HepG2 (cell line): ENCODE measurements at regions not wholly inside any gene's neighbourhood (a gene's known extent, or its start where the extent isn't known, plus 50 kb on each side); places are given as distances from the start of the nearest gene placed in this dataset.

ENCODE experiments used
- ATAC-seq: fragments of 200-7000 bp; cut with Tn5 transposase; 3 replicates; pipeline ENCODE4 v1.9.1; 2020; ENCODE audit warnings: mild to moderate bottlenecking, moderate library complexity
- BruUV-seq: library from RNA; stranded (reverse); fragments of 400-500 nt; replicated peaks from 2 replicates; lab custom pipeline; 2021; lab: Mats Ljungman, UMichigan
- CTCF ChIA-PET: fragments of 300-600 bp; formaldehyde crosslinking; extraction: SDS; loops from one replicate; lab custom pipeline; 2021; ENCODE audit warnings: low total read pairs, inconsistent platforms, low intra/inter-chr PET ratio; lab: Yijun Ruan, JAX
- POLR2A ChIA-PET: fragments of 350-600 bp; sonication (Branson Sonifier 250); formaldehyde crosslinking; loops from one replicate; lab custom pipeline; 2020; ENCODE audit warnings: antibody characterized with exemption, inconsistent platforms; lab: Yijun Ruan, JAX
- DNase-seq: peaks from one replicate; pipeline ENCODE4 v3.0.0-alpha.2; 2015; ENCODE audit warnings: low spot score
- FAIRE-seq: peaks from 3 replicates; lab custom pipeline; 2011; peaks lifted over from hg19 to GRCh38; lab: Jason Lieb, UNC
- H2AFZ ChIP-seq: one replicate; pipeline ENCODE4 v1.6.1; 2011; ENCODE audit warnings: low read length, inconsistent platforms
- H3K27ac ChIP-seq: fragments of 300-600 bp; 3 replicates; pipeline ENCODE4 v1.8.0; 2011; ENCODE audit warnings: mixed run types, mild to moderate bottlenecking, mixed read lengths, low read length, inconsistent platforms; ENCODE audit not compliant: insufficient read depth; ENCODE audit errors: extremely low read length
- H3K27me3 ChIP-seq, 2 experiments: fragments of 200-600 bp in 1 of 2; 2 replicates in 1 of 2; 3 replicates in 1 of 2; pipeline versions ENCODE4 v1.6.0 to v1.8.0; 2011; ENCODE audit warnings: low read length in 2 of 2, mild to moderate bottlenecking in 2 of 2, moderate library complexity in 2 of 2, inconsistent platforms in 1 of 2; ENCODE audit not compliant: insufficient read depth in 2 of 2, control insufficient read depth in 1 of 2
- H3K36me3 ChIP-seq, 2 experiments: fragments of 200-600 bp in 1 of 2; replicated peaks in 1 of 2; 2 replicates in 1 of 2; 3 replicates in 1 of 2; pipeline versions ENCODE4 v1.5.1 to v1.8.0; 2011; ENCODE audit warnings: low read length in 2 of 2, inconsistent platforms in 1 of 2; ENCODE audit not compliant: insufficient read depth in 2 of 2, control insufficient read depth in 1 of 2
- H3K4me1 ChIP-seq: 2 replicates; pipeline ENCODE4 v1.5.1; 2012; ENCODE audit warnings: low read length, inconsistent platforms; ENCODE audit not compliant: insufficient read depth
- H3K4me2 ChIP-seq: 2 replicates; pipeline ENCODE4 v1.6.0; 2011; ENCODE audit warnings: low read depth, low read length, inconsistent platforms
- H3K4me3 ChIP-seq, 3 experiments: fragments of 200-600 bp in 1 of 3; sonication (generic), shearing (Covaris generic) in 1 of 3; replicated peaks in 1 of 3; 2 replicates each; pipeline ENCODE4 v1.5.1; 2011 to 2016; ENCODE audit warnings: low read length in 3 of 3, inconsistent platforms in 2 of 3, low read depth in 2 of 3, mild to moderate bottlenecking in 2 of 3, control low read depth in 1 of 3, mixed read lengths in 1 of 3; ENCODE audit not compliant: insufficient read depth in 1 of 3
- H3K79me2 ChIP-seq: one replicate; pipeline ENCODE4 v1.6.1; 2011; ENCODE audit warnings: low read length, inconsistent platforms; ENCODE audit not compliant: insufficient read depth
- H3K9ac ChIP-seq: 2 replicates; pipeline ENCODE4 v1.6.0; 2011; ENCODE audit warnings: mild to moderate bottlenecking, low read depth, low read length, inconsistent platforms; ENCODE audit not compliant: insufficient read depth
- H3K9me3 ChIP-seq: 2 replicates; pipeline ENCODE4 v1.5.1; 2012; ENCODE audit warnings: mild to moderate bottlenecking, low read length
- H4K20me1 ChIP-seq: 2 replicates; pipeline ENCODE4 v1.6.0; 2011; ENCODE audit warnings: inconsistent platforms, mild to moderate bottlenecking, low read length, moderate library complexity; ENCODE audit not compliant: insufficient read depth
- HMG20B ChIP-seq: conservative IDR thresholded peaks from 2 replicates; pipeline ENCODE4 v1.6.1; 2016; ENCODE audit warnings: missing genetic modification reagents, missing compliant biosample characterization
- IRX3 ChIP-seq: sonication (generic); formaldehyde crosslinking; IDR thresholded peaks from 2 replicates; pipeline ENCODE4 v1.8.1; 2023; ENCODE audit warnings: mild to moderate bottlenecking, low read depth, missing genetic modification reagents, borderline replicate concordance
- KAT8 ChIP-seq: IDR thresholded peaks from 2 replicates; pipeline ENCODE4 v1.6.1; 2016; ENCODE audit warnings: missing genetic modification reagents, missing compliant biosample characterization
- KLF16 ChIP-seq, 2 experiments: sonication (generic) in 1 of 2; formaldehyde crosslinking in 1 of 2; IDR thresholded peaks; 2 replicates each; pipeline versions ENCODE4 v1.6.1 to v1.8.0; 2016 to 2023; ENCODE audit warnings: missing genetic modification reagents in 2 of 2, missing compliant biosample characterization in 1 of 2
- MAFK ChIP-seq, 2 experiments: IDR thresholded peaks in 1 of 2; conservative IDR thresholded peaks in 1 of 2; 2 replicates each; pipeline ENCODE4 v1.6.1; 2011; ENCODE audit warnings: improper control_type of control experiment in 2 of 2, low read length in 2 of 2
- MATR3 ChIP-seq: sonication (generic); formaldehyde crosslinking; IDR thresholded peaks from 2 replicates; pipeline ENCODE4 v1.4.0; 2020; ENCODE audit warnings: missing genetic modification reagents
- POGK ChIP-seq: sonication (generic); formaldehyde crosslinking; conservative IDR thresholded peaks from 2 replicates; pipeline ENCODE4 v1.8.0; 2022; ENCODE audit warnings: mild to moderate bottlenecking, moderate library complexity, missing genetic modification reagents
- ZNF460 ChIP-seq: sonication (generic); formaldehyde crosslinking; IDR thresholded peaks from 2 replicates; pipeline ENCODE4 v1.5.1; 2020; ENCODE audit warnings: missing genetic modification reagents, mild to moderate bottlenecking, borderline replicate concordance
- ZNF574 ChIP-seq: sonication (generic); formaldehyde crosslinking; IDR thresholded peaks from 2 replicates; pipeline ENCODE4 v1.4.0; 2020; ENCODE audit warnings: missing genetic modification reagents
- ZUFSP ChIP-seq: sonication (generic); formaldehyde crosslinking; IDR thresholded peaks from 2 replicates; pipeline ENCODE4 v1.9.0; 2021; ENCODE audit warnings: missing genetic modification reagents, mild to moderate bottlenecking, borderline replicate concordance
- WGBS: methylation state at CpG from one replicate; pipeline ENCODE4 v1.1.6; 2017; ENCODE audit warnings: low lambda C conversion rate; 5-methylcytosine and 5-hydroxymethylcytosine counted together
- in situ Hi-C: cut with HindIII; loops from 2 replicates; pipeline ENCODE4 v1.10.0; 2017; ENCODE audit warnings: low pct_unique_long_range_greater_than_20kb; ENCODE audit not compliant: extremely low pct_ligation_motif_present
- intact Hi-C: fragments of 100-400 bp; cut with micrococcal nuclease; formaldehyde crosslinking; loops from one replicate; pipeline ENCODE4 v1.10.0; 2022; ENCODE audit not compliant: unreplicated experiment

GRCh38 chr5:12384005-12384404 lies 479.8 kb upstream of the CTNND2 start:
- Histone ChIP-seq H3K27me3 (no peaks in the 10 kb centered on the region; a peak in 1 of 5 replicates), H3K4me1 (no peaks in the 10 kb centered on the region), H2AFZ (no peak overlapping the region), H3K4me3 (no peak overlapping the region), H3K79me2 (no peaks in the 10 kb centered on the region), H3K36me3 (no peaks in the 10 kb centered on the region), H4K20me1 (no peaks in the 10 kb centered on the region), H3K27ac (no peak overlapping the region), H3K9ac (no peak overlapping the region), H3K4me2 (no peak overlapping the region), H3K9me3 (peaks cover 90% of the 10 kb centered on the region)
- ChIA-PET CTCF (no interaction called here), POLR2A (no interaction called here)
- in situ Hi-C loops (no loop called here), intact Hi-C loops (no loop called here)
- no peak for TF ChIP-seq HMG20B
- no peak for TF ChIP-seq KAT8
- WGBS, result 2% methylated on average over 4 of the region's 5 CpGs
- DNase-seq (no peak), ATAC-seq (no peak), FAIRE-seq (no peak)
- BruUV-seq, result no TSS peak

GRCh38 chr5:12367973-12368372 lies 463.7 kb upstream of the CTNND2 start:
- Histone ChIP-seq H3K27ac (no peak overlapping the region), H3K9me3 (peaks cover 65% of the 10 kb centered on the region), H2AFZ (no peak overlapping the region), H3K36me3 (no peaks in the 10 kb centered on the region), H3K79me2 (no peaks in the 10 kb centered on the region), H4K20me1 (no peaks in the 10 kb centered on the region), H3K4me1 (no peaks in the 10 kb centered on the region), H3K27me3 (no peaks in the 10 kb centered on the region), H3K4me2 (no peak overlapping the region), H3K9ac (no peak overlapping the region), H3K4me3 (no peak overlapping the region)
- intact Hi-C loops, result no loop called here
- ChIA-PET CTCF (no interaction called here), POLR2A (no interaction called here)
- no peak for ATAC-seq
- no peak for FAIRE-seq
- BruUV-seq, result no TSS peak
- WGBS, result 0% methylated on average over 4 of the region's 4 CpGs
- in situ Hi-C loops, result no loop called here
- no peak for DNase-seq
- TF ChIP-seq KLF16 (CRISPR knock-in tag; IDR thresholded peaks at IDR 0.05) (no peak), POGK (no peak), MATR3 (no peak), ZNF574 (CRISPR knock-in tag) (no peak), IRX3 (CRISPR knock-in tag) (no peak), ZNF460 (CRISPR knock-in tag) (no peak), ZUFSP (CRISPR knock-in tag) (no peak), MAFK (conservative IDR thresholded peaks at IDR 0.05 in 1 of 2, IDR thresholded peaks at IDR 0.05 in 1 of 2; ENCODE audit: low read length in 2 of 2) (no peak)
